Superior temporal gyrus (tissue), 1 donor: ENCODE measurements at regions not wholly inside any gene's neighbourhood (a gene's known extent, or its start where the extent isn't known, plus 50 kb on each side); places are given as distances from the start of the nearest gene placed in this dataset.

Source experiments
- DNase-seq: peaks from one replicate; pipeline ENCODE4 v3.0.0-alpha.2; 2016; ENCODE audit errors: extremely low spot score

GRCh38 chr4:14835708-14836425, 166.4 kb upstream of the CPEB2 start:
- no peak for DNase-seq

DNA sequence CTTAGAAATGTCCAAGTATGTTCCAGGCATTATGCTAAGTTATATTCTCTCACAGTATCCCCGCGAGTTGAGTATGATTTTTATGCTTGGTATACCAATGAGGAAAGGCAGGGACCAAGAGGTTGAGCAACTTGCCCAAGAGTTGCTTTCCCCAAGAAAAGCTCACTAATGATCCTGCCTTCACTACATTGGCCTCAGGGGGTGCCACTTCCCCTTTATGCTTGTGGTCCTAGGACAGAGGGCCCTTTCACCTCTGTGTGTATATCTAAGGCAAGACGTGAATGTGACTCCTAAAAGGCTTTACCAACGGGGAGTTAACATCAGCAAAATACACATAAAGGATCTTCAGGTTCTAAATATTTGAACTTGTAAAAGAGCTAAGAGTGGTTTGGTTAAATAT, 164.4 kb upstream of the CPEB2 start:
- DNase-seq, result no peak

- no peak for DNase-seq
These were observed 160.2 kb upstream of the CPEB2 start for GRCh38 chr4:14841801-14842768.

DNA sequence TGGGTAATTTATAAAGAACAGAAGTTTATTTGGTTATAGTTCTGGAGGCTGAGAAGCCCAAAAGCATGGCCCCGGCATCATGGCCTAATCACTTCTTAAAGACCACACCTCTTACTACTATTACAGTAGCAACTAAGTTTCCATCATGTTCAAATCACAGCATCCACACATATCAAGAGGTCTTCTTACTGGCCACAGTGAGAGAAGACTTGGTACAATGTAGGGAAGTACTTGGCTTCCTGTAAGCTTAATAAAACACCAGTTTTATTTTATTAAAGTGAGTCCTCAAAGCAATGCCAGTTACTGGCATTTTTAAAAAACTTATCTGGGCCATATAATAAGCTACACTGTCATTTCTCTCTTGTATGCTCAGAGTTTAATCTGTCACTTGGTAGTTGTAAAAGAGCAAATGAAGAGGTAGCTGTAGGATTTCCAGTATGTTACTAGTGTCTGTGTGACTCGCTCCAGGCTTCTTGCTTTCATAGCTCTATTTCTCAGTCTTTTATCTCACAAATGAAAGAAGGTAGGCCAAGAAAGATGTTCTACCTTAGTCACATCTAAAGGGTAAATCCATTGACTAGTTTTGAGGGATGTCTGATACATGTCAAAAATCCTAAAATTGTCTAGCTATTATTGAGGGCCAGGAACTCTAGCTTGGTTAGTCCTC, 159.2 kb upstream of the CPEB2 start:
- DNase-seq, result no peak

GRCh38 chr4:14844061-14844460, 158.2 kb upstream of the CPEB2 start:
- no peak for DNase-seq

GRCh38 chr4:14848229-14848628, 154.1 kb upstream of the CPEB2 start:
- DNase-seq, result no peak

DNA sequence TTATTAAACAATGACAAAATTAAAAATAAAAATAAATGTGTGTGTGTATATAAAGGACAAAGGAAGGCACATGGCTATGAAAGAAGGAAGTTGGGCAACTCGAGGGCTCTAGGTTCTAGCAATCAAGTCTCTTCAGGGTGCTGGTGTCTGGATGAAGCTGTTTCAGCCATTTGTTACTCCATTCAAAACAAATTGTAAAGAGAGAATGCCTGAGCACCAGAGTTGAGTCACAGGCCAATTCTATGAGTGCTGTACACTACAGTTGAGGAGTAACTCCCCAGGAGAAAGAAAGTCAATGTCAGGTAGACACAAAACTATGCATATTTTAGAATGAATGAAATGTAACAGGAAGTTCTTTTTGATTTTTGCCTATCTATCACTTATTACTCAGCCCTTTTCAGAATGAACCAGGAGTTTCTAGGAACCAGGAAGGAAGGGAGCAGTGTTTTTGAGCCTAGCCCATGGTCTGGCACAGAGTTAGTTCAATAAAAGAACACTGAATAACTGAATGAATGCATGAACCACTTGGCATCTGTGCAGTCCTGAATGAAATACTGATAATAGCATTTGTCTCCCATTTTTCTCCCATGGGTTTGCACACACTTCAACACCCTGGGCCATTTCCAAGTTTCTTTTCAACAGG, 151.7 kb upstream of the CPEB2 start:
- no peak for DNase-seq

- DNase-seq, result no peak
These were observed 148.9 kb upstream of the CPEB2 start for GRCh38 chr4:14853176-14853943.

- no peak for DNase-seq
These were observed 146.6 kb upstream of the CPEB2 start for GRCh38 chr4:14855719-14856061.

GRCh38 chr4:14856062-14856933, 146.0 kb upstream of the CPEB2 start:
- no peak for DNase-seq

DNA sequence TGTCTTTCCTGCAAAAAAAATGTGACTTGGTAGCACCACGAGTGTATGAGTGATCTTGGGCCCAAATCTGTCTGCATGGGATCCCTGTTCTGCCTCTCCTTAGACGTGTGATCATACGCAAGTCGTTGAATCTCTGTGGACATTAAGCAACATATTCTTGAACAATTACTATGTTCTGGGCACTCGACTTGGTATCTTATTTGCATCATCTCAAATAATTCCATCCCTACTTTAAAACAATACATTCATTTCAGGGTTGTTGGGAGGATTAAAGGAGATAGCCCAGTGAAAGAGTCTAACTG, 145.4 kb upstream of the CPEB2 start:
- DNase-seq, result no peak

DNA sequence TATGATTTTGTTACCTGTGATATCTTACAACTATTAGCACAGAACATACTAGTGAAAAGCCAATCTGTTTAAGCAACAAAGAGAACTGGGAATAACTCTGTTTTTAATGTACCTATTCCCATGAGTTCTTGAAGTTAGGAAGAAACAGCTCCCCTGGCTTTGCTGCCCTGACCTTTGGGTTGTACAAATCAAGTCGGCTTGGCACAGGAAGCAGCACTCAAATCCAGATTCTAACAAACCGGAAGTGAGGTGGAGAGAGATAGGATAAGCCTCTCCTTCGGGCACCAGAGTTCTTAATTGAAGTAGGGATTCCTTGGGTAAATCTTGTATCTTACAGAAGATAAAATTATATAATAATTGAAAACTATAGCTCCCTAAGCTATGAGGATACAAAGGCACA, 144.8 kb upstream of the CPEB2 start:
- no peak for DNase-seq

DNA sequence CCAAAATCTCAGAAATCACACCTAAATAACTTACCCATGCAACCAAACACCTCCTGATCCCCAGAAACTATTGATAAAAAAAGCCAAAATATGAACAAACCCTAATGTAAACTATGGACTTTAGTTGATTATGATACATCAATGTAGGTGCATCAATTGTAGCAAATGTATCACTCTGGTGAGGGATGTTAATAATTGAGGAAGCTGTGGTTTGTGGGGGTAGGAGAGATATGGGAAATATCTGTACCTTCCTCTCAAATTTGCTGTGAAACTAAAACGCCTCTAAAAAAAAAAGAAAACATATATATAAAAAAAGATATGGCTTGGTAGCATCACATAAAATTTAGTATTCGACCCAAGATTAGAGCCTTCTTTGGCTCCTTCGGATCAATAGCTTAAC, 144.3 kb upstream of the CPEB2 start:
- no peak for DNase-seq

DNA sequence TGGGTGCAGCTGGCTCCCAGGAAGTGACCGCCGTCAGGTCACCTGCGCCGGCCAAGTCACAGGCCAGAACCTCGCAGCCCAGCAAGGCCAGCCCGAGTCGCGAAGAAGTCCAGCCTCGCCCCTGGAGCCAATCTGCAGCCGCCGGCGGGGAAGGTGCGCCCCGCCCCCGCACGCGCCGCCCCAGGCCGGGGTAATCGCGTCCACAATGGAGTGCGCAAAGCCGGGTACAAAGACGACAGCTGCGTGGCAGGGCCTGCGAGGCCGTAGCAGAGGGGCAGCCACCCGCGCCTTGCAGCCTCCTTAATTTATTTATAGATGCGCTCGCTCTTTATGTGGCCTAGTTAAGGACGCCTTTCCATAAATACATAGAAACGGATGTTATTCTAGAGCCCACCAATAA, 139.4 kb upstream of the CPEB2 start:
- DNase-seq, result no peak

- no peak for DNase-seq
These were observed 138.6 kb upstream of the CPEB2 start for GRCh38 chr4:14863418-14864364.

DNA sequence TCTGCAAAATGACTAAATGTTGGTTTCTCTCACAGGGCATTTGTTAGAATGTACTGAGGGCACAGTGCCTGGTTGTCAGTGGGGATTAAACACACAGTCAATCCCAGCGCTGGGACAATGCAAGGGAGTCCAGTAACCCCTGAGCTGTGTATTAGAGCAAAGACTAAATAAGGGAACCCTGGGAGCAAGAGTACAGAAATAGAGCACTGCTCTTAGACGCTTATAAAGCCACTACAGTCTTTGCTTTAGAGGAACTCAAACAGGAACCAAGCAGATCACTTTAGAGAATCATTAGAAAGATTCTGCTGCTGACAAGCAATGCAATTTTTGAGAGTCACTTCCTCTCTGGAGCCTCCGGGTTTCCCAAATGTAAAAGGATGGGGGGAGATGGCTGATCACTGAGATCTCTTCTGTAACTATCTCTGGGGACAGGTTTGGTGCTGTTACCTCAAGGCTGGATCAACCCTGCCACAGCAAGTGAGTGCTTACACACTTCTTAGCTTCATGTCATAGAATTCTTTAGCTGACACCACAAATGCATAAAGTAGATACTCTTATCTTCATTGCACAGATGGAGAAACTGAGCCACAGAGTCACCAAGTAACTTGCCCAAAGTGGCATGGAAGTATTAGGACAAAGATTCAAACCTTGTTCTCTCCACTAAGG, 137.8 kb upstream of the CPEB2 start:
- DNase-seq, result peak; percentile 38

GRCh38 chr4:14865031-14865366, 137.3 kb upstream of the CPEB2 start:
- no peak for DNase-seq

DNA sequence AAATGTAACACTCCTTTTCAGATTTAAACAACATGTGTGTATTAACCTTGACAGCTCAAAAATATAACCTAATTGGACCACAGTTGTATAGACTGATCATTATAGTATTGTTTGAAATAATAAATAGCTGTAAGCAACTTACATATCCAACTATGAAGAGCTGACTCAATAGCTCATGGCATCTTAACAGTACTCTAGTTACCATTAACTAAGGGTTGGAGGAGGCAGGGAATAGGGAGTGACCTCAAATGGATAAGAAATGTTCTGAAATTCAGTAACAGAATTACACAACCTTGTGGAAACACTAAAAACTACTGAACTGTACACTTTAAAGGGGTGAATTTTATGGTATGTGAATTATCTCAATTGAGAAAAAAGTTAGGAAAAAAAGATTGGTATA, 136.5 kb upstream of the CPEB2 start:
- DNase-seq, result no peak

DNA sequence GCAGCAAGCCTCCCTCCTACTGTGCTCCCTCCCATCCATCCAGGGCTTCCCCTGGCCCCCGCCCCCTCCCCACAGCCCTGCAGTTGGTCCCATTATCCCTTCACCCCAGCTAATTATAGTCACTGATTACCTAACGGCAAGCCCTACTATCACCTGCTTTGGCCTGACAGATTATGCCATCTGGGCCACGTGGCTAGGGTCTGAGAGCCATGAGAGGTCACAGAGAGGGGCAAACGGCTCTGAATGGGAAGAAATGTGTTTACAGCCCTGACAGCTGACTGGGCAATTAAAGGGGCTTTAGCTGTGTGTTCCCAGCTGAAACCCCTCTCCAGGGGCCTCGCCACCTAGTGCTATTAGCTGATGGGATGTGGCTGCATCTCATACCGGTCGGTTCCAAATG, 134.4 kb upstream of the CPEB2 start:
- DNase-seq, result no peak
